HG03060 (cell line): ENCODE measurements at regions not wholly inside any gene's neighbourhood (a gene's known extent, or its start where the extent isn't known, plus 50 kb on each side); places are given as distances from the start of the nearest gene placed in this dataset.

ENCODE experiments used
- ATAC-seq: cut with Tn5 transposase; IDR thresholded peaks from one replicate; pipeline ENCODE4 v1.9.1; 2021; ENCODE audit warnings: low read depth, moderate number of reproducible peaks; ENCODE audit not compliant: unreplicated experiment

DNA sequence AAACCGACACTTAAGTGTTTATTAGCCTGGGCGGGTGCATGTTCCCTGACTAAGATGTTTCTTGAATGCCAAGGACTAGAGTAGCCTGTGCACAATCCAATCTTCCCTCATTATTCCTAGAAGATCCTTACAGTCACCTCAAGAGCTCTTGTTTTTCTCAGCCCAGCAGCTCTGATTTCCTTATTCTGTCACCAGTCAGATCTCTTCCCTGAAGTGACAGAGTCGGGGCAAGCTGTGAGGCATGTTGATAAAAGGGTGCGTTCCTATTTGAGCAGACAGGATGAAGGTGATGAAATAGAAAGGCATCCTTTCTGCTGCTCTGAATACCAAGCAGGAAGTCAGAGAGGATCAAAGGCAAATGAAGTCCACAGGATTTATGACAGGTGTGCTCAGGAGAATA, 125.6 kb upstream of the MCTP2 start:
- ATAC-seq = no peak

DNA sequence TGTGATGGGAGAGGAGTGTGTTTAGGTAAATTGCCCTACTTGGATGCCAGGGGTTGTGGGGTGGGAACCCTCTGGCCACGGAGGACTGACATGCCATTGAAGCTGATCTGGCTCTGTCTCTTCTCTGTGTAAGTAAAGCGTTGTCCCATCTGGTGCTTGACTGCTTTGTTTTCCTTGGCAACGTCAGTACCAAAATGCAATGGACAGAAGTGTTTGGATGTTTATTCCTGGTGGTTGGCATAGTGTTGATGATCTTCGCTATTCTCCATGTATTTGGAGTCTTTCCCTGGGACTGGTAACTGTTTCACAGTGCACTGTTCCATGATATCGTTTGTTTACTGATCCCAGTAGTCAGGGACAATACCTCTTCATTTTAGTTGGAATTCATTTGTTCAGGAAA, 130.5 kb upstream of the MCTP2 start:
- no peak for ATAC-seq

DNA sequence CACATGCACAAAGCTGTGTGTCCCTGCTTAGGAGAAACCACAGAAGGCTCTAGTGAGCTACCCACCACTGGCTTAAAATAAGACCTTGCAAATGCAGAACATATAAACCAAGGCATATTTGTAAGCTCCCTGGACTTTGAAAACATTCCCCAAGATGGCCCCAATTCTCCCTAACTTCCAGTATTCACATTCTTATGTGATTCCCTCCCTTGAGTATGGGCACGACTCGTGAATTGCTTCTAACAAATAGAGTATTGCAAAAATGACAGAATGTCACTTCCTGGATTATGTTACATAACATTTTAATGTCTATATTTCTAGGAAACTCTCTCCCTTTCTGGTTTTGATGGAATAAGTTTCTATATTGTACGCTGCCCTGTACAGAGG, 131.8 kb upstream of the MCTP2 start:
- no peak for ATAC-seq

DNA sequence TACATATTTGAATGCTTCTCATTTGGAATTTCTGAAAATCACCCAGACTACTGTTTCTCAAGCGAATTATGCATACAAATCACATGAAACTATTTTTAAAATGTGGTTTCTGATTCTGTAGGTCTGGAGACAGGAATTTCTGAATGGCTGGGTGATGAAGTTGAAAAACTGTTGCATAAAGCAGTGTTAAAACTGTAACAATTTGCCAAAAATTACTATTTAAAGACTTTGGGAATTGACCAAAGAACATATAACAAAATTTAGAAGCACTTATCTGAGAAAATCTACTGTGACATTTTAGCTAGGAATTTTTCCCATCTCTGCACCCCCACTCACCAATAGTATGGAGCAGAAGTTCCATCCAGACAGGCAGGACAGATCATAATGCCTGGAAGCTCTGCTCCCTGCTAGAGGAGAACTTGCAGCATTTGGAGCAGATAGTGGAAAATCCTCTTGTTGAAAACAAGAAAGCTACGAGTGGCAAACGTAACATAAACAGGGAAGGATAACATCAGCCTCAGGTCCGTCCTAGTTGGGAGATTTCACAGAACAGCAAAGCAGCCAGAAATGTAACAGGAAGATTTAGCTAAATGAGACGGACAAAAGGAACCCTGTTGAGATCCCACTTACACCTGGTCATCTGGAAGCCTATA, 132.3 kb upstream of the MCTP2 start:
- ATAC-seq = no peak

DNA sequence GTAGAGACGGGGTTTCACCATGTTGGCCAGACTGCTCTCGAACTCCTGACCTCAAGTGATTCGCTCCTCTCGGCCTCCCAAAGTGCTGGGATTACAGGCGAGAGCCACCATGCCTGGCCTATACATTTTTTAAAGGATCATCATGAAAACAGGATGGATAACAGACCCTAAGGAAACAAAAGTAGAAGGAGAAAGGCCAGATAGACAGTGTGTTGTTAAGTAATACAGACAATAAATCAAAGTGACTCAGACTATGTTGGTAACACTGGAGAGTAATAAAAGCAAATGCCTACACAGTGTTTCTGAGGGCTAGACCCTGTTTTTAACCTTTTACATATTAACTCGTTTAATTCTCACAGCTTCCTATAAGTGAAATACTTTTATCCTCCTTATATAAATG, 133.8 kb upstream of the MCTP2 start:
- no peak for ATAC-seq

DNA sequence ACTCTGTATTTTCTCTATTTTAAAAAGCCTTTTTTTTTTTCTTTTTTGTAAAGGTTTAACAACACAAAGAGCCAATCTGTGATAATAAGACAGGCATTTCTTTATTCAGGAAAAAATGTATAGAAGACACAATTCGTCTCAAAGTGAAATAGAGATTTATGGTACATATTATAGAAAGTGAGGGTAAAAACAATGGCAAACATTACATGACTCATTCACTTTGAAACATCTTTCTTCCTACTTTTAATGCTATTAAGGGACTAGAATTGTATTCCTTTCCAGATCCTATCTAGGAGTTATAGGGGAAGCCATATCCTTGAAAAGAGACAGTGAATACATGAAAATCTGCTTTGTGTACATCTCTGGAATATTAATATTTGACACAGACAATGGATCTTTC, 137.1 kb upstream of the MCTP2 start:
- ATAC-seq = no peak

DNA sequence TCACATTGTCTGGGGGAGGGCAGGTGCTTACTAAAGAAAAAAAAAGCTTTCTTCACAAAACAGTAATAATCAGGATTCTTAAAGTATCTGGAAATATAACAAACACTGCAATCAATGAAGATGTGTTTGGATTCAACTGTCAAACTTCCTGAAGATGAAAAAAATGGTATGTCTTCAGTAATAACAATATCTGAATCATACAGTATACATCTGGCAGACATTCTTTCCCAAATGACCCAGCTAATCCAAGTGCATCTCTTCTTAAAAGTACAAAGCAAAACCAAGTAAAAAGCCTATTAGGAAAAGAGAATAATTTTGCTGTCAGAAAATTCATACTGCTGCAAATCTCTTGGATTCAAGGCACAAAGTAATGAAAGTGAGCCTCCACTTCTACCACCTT, 145.0 kb upstream of the MCTP2 start:
- no peak for ATAC-seq

DNA sequence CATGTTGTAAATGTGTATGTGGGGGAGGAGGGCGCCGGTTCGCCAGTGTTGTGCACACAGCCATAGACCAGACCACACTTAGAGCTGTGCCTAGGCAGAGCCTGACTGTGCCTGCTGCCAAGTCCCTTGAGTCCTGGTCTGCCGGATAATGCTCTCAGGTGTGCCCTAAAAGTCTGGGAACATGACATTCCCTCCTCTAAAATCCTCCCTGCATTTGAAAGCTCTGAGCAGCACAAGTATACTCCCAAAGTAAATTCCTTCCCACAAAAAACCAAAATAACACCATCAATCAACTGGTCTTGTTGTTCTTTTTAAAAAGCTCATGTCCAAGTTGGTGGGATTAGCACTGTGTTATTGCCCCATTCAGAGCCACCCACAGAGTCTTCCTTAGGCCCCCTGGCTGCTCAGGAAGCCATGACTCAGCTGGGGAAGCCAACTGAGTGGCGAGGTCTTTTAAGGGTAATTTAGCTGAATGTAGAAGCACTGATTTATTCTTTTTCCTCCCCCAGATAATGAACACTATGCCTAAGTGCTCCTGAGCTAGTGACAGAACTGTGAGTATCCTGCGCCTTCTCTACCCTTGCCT, 147.8 kb upstream of the MCTP2 start:
- ATAC-seq = no peak

DNA sequence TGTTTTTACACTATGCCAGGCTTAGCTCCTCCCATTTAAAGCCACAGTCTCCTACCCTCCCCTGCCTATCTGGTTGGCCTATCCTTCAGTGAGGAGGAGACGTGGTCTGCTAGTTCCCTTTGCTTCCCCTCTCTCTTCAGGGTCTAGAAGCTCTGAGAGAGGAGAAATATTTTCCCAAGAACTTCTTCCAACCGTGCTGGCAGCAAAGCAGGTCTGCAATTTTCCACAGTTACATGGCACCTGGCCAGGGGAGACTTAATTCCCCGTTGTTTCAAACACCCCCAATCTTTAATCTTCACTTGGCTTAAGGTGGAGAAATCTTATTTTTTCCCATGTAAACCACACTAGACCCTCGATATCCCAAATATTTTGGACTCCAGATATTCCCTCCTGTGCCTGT, 149.5 kb upstream of the MCTP2 start:
- ATAC-seq = no peak

DNA sequence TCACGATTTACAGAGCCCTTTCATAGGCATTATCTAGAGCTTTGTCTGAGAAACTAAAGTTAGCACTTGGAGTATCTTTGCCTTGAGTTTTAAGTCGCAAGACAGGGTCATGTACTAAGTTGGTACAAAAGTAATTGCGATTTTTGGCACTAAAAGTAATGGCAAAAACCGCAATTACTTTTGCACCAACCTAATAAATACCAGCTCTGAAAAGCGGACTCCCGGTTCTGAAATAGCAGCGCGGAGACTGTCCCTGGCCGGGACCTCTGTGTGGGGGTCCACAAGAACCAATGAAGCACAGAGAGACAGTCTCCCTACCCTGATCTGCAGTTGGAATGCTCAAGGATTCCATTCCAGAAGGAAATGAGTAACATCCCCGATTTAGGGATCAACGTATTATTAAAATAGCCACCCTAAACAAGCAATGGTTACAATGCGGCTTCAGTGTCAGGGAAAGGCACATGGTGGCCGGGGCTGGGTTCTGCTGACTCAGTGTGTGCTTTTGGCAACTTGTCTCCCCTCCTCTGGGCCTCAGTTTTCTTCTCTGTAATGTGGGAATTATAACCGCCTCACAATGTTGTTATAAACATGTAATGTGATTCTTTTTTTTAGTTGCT, 150.3 kb upstream of the MCTP2 start:
- no peak for ATAC-seq

DNA sequence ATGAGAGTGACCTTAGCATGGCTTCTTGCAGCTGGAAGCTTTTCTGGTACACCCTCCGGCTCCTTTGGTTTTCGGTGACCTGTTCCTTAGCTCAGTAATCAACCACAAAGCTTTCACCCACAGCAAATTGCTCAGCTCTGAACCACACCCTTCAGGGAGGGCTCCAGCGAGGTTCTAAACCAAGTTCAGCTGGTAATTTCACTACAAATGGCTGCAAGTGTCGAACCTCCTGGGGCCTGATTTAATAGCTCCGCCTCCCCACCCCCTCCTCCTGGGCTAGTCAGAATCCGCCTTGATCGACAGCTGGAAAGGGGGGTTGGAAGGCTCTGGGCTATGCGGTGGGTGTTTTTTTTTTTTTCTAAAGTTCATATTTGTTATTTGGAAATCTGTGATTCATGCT, 150.9 kb upstream of the MCTP2 start:
- ATAC-seq = no peak

DNA sequence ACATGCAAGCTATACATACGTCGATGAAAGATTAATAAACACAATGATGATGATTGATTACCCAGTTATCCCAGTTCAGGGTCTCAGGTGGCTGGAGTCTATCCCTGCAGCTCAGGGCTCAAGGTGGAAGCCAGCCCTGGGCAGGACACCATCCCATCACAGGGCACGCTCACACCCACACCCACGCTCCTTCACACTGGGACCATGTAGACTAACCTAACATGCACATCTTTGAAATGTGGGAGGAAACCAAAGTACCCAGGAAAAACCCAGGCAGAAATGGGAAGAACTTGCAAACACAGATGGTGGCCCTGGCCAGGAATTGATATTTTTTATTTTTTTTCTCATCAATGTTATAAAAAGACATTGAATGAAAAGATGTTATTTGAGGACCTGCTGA, 151.4 kb upstream of the MCTP2 start:
- ATAC-seq = no peak

DNA sequence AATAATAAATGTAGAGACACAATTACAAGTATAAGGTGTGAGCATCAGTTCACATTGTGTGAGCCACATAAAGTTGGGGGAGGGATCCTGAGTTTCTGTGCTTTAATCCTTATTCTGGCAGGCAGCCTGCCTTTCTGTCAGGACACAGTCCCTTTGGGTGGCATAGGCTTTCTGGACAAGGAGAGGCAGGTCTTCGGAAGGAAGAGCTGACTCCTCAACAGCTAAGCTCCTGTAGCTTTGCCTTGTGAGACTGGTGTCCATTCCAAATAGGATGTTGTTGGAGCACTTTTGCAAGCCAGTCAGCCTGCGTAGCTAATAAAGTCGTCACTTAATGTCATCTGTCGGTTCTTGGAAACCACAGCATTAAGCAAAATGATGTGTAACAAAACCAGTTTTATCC, 151.9 kb upstream of the MCTP2 start:
- ATAC-seq = no peak

DNA sequence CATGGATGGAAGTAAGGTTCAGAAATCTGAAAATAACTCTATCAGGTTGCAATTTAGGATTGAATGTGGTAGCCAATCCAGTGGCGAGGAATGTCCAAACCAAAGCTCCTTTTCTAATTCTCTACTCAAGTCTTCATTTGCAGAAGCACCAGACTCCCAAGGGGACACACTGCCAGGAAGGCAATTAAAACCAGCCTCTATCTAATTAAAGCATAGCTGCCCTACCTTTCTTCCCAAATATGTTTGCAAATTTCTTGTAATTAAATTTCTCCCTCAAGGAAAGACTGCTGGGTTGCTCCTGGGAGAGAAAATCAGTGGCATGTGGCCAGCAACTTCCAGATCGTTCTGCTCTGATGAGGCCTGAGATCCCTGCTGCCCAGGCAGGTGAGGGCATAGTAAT, 153.4 kb upstream of the MCTP2 start:
- ATAC-seq = no peak

DNA sequence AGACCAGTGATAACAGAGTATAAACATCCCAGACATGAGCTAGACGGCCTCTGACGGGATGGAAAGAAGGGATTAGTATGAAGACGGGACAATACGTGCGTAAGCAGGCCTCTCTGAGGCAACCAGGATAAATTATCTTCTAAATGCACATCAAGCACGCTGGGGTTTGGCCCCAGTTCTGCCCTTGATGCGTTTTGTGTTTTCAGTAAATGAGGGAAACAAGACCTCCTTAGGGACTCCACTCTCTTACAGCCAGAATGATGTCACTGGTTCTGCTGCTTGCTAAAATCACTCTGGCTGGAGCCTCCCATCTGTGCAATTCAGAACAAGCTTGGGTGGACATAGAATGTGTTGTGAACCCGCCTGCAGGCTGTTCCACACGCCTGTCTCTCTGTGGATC, 156.0 kb upstream of the MCTP2 start:
- ATAC-seq = no peak

DNA sequence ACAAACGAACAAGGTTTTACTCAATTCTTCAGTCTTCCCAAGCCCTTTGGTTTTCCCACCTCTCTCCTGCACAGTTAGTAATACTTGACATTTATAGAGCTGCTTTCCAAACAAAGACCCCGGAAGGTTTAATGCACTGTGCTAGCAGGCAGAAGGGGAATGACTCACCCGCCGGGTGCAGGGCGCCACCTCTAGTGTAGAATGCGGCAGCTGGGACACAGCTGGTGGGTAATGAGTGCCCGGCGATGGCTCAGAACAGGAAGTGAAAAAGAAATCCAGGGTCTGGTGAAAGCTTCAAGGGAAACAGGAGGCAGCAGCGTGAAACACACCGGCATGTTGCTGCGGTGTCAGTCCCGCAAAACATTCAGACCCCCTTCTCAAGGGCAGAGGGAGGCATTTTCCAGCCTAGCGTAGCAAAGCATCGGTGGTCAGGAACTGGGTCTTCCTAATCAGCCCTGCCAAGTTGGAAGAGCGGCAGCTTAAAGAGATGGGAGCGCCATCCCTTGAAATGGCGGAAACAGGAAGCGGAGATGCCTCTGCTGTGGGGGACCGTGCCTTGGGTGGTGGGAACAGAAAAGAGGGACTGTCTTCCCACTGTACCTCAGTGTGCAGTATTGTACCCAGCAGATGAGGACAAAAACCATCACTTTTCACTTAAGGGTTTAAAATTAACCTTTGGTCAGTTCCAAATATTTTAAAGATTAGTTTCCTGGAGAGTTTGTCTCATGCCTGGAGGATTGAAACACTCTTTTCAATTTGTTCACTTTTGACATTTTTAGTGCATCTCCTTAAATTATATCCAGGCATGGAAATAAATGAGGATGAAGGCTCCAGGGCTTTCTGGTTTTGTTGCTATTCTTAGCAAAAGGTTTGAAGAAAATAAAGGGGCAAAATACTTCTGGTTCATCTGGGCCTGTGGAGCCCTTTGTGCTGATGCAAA, 160.7 kb upstream of the MCTP2 start:
- ATAC-seq = no peak

DNA sequence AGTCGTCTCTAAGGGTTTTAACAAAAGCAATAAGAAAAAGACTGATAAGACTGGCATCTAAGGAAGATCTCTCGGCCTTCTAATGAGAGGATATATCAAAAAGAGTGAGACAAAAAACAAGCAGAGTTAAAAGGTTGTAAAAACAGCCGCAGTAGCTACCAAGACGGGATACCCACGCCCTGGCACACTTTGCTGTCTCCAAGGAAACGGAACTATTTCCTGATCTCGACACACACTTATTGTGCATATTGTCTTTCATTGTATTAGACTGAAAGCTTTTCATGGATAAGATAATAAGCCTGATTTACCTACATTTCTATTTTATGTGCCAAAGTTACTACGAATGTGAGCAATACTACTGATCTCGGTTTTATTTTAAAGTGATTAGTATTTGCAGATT, 161.5 kb upstream of the MCTP2 start:
- no peak for ATAC-seq

DNA sequence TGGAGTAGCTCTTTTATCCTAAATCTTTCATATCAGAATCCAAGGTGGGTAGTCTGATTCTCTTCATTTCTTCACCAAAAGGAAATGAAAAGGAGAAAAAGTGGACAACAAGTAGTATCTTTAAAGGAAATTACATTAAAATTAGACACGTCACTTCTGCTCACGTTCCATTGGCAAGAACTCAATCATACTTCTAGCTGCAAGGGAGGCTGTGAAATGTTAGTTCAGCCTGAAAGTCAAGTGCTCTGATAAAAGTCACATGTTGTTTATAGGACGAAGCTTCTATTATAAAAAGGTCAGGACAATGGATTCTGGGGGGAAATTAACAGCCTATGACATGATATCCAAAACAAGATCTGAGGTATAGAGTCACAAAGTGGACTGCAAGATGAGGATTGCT, 164.6 kb upstream of the MCTP2 start:
- no peak for ATAC-seq

DNA sequence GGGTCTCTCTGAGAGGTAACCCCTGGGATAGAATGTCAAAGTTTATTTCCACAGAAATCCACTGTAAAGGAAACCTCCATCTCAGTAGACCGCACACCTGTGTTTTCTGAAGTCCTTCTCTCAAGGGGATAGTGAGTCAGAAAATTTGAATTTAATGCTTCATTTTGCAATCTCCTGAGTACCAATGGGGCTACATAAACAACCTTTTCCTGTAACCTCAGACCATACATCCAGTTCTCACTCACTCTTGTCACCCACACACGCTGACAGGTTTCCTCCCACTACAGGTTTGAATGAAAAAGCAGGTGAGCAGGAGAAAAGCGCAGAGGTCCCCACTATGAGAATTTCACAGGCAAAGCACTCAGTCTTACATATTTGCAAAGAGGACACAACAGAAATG, 165.3 kb upstream of the MCTP2 start:
- ATAC-seq = no peak

DNA sequence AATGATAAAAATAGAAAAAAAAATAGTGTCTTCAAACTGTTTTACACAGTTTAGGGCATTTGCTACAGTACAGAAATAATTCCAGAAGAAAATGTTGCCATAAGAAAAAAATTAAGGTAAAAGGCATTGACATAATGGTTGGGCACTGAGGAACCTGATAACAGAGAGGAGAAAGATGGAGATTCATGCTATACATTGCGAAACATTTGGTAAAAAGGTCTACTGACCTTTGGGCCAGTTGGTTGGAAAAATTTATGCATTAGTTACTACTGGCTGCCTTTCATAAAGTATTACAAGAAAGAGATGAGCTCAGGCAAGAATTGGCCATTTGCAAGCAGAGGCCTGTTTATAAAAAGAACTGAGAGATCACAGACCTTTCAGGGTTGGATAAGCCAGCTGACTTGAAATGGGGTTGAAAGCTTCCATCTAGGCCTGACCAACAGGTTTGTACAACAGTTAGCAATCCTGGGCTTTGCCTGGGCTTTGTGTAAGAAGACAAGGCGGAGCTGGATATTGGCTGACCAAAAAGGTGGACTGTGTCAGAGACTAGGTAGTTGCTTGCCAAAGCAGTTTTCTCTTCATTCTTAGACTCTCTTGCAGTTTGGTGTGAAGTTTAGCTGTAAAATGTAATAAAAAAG, 166.6 kb upstream of the MCTP2 start:
- ATAC-seq = no peak

DNA sequence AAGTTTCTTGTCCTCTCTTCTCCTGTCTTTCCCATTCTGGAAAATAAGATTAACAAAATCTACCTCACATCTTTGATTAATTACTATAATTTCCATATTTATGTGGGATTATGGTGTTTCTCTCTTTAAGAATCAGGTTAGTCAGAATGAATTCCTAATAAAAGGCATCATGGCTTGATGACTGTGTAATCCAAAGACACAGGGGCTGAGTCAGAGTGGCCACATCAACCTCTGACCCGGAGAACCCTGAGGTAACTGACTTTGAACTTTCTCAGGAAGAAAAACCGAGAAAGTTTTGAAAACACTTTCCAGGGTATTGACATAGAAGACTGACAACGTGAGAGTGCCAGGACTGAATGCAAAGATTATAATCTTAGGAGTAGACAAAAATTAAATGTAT, 170.3 kb upstream of the MCTP2 start:
- no peak for ATAC-seq
